ENCODE measurements at regions not wholly inside any gene's neighbourhood (a gene's known extent, or its start where the extent isn't known, plus 50 kb on each side); places are given as distances from the start of the nearest gene placed in this dataset.

- WGBS, 2 donors (ENCODE audit: extremely low coverage in 2 of 2, insufficient read length in 2 of 2, insufficient replicate concordance in 1 of 2): no CpG with 5 or more reads among the region's 2 CpGs
- no peak for DNase-seq (ENCODE audit: low spot score)
- no peak overlapping the region for H2AK5ac ChIP-seq (ENCODE audit: low read depth, low read length)
- H3K14ac ChIP-seq (ENCODE audit: low read length): no peak overlapping the region
- H3K4me3 ChIP-seq (ENCODE audit: low read length in 2 of 2): no peak overlapping the region
- no peak overlapping the region for H3K4ac ChIP-seq (ENCODE audit: low read length)
- H4K8ac ChIP-seq (ENCODE audit: low read depth, low read length): no peak overlapping the region
- H3K27me3 ChIP-seq (ENCODE audit: control insufficient read depth in 3 of 3, insufficient read depth in 3 of 3, low read depth in 1 of 3, low read length in 3 of 3): no peaks in the 10 kb centered on the region
- no peak overlapping the region for H3K23ac ChIP-seq (ENCODE audit: low read depth, low read length, poor library complexity)
- H2AFZ ChIP-seq (ENCODE audit: low read length): peak overlapping the region; percentile 41
- H3K9me3 ChIP-seq (replicated peaks in 1 of 2; ENCODE audit: control insufficient read depth in 2 of 2, insufficient read depth in 1 of 2, low read depth in 1 of 2, low read length in 2 of 2): no peaks in the 10 kb centered on the region
- H2BK5ac ChIP-seq (ENCODE audit: low read length): no peak overlapping the region
- H2BK120ac ChIP-seq (ENCODE audit: low read depth, low read length): no peak overlapping the region
- no peak overlapping the region for H2BK12ac ChIP-seq (ENCODE audit: low read length)
- H3K79me1 ChIP-seq (ENCODE audit: low read depth, low read length): no peaks in the 10 kb centered on the region
- no peak overlapping the region for H3K27ac ChIP-seq (replicated peaks; ENCODE audit: low read length)
- no peak overlapping the region for H3K4me2 ChIP-seq (ENCODE audit: insufficient read depth, low read length, poor library complexity, severe bottlenecking)
- H4K91ac ChIP-seq (ENCODE audit: low read depth, low read length, poor library complexity): no peak overlapping the region
- no peak overlapping the region for H3K9ac ChIP-seq (ENCODE audit: low read depth, low read length, poor library complexity)
- H3K18ac ChIP-seq (ENCODE audit: low read length): no peak overlapping the region
- H3K4me1 ChIP-seq (ENCODE audit: control insufficient read depth in 2 of 2, insufficient read depth in 1 of 2, low read depth in 1 of 2, low read length in 2 of 2): no peaks in the 10 kb centered on the region
- H3K36me3 ChIP-seq (replicated peaks in 1 of 2; ENCODE audit: control insufficient read depth in 2 of 2, insufficient read depth in 2 of 2, low read length in 2 of 2): no peaks in the 10 kb centered on the region
- H2BK15ac ChIP-seq (ENCODE audit: low read length): no peak overlapping the region
Measured at GRCh38 chr9:81473206-81473605, 216.1 kb downstream of the TLE1 start.

GRCh38 chr9:81472701-81473100 lies 216.6 kb downstream of the TLE1 start:
- Histone ChIP-seq H3K23ac (ENCODE audit: low read depth, low read length, poor library complexity) (no peak overlapping the region), H3K4me1 (ENCODE audit: control insufficient read depth in 2 of 2, insufficient read depth in 1 of 2, low read depth in 1 of 2, low read length in 2 of 2) (no peaks in the 10 kb centered on the region), H3K4me2 (ENCODE audit: insufficient read depth, low read length, poor library complexity, severe bottlenecking) (no peak overlapping the region), H3K14ac (ENCODE audit: low read length) (no peak overlapping the region), H3K79me1 (ENCODE audit: low read depth, low read length) (no peaks in the 10 kb centered on the region), H2BK12ac (ENCODE audit: low read length) (no peak overlapping the region), H2BK120ac (ENCODE audit: low read depth, low read length) (no peak overlapping the region), H3K27me3 (ENCODE audit: control insufficient read depth in 3 of 3, insufficient read depth in 3 of 3, low read depth in 1 of 3, low read length in 3 of 3) (no peaks in the 10 kb centered on the region), H2AFZ (ENCODE audit: low read length) (peak overlapping the region; percentile 41), H3K36me3 (replicated peaks in 1 of 2; ENCODE audit: control insufficient read depth in 2 of 2, insufficient read depth in 2 of 2, low read length in 2 of 2) (no peaks in the 10 kb centered on the region), H3K9ac (ENCODE audit: low read depth, low read length, poor library complexity) (no peak overlapping the region), H3K27ac (replicated peaks; ENCODE audit: low read length) (no peak overlapping the region), H4K91ac (ENCODE audit: low read depth, low read length, poor library complexity) (no peak overlapping the region), H3K9me3 (replicated peaks in 1 of 2; ENCODE audit: control insufficient read depth in 2 of 2, insufficient read depth in 1 of 2, low read depth in 1 of 2, low read length in 2 of 2) (no peaks in the 10 kb centered on the region), H3K18ac (ENCODE audit: low read length) (no peak overlapping the region), H3K4ac (ENCODE audit: low read length) (no peak overlapping the region), H2AK5ac (ENCODE audit: low read depth, low read length) (no peak overlapping the region), H3K4me3 (ENCODE audit: low read length in 2 of 2) (no peak overlapping the region), H2BK5ac (ENCODE audit: low read length) (no peak overlapping the region), H2BK15ac (ENCODE audit: low read length) (no peak overlapping the region), H4K8ac (ENCODE audit: low read depth, low read length) (no peak overlapping the region)
- no CpG with 5 or more reads among the region's 10 CpGs for WGBS, 2 donors (ENCODE audit: extremely low coverage in 2 of 2, insufficient read length in 2 of 2, insufficient replicate concordance in 1 of 2)
- DNase-seq (ENCODE audit: low spot score): no peak

GRCh38 chr9:81470864-81471263 lies 218.5 kb downstream of the TLE1 start:
- H3K18ac ChIP-seq (ENCODE audit: low read length): no peak overlapping the region
- H3K4ac ChIP-seq (ENCODE audit: low read length): no peak overlapping the region
- H3K4me3 ChIP-seq (ENCODE audit: low read length in 2 of 2): no peak overlapping the region
- no peak overlapping the region for H3K27ac ChIP-seq (replicated peaks; ENCODE audit: low read length)
- no peak overlapping the region for H3K14ac ChIP-seq (ENCODE audit: low read length)
- H4K91ac ChIP-seq (ENCODE audit: low read depth, low read length, poor library complexity): no peak overlapping the region
- WGBS, 2 donors (ENCODE audit: extremely low coverage in 2 of 2, insufficient read length in 2 of 2, insufficient replicate concordance in 1 of 2): no CpG with 5 or more reads among the region's 3 CpGs
- no peak overlapping the region for H2AFZ ChIP-seq (ENCODE audit: low read length)
- H3K4me2 ChIP-seq (ENCODE audit: insufficient read depth, low read length, poor library complexity, severe bottlenecking): no peak overlapping the region
- H2BK120ac ChIP-seq (ENCODE audit: low read depth, low read length): no peak overlapping the region
- no peak overlapping the region for H3K9ac ChIP-seq (ENCODE audit: low read depth, low read length, poor library complexity)
- no peak overlapping the region for H2BK5ac ChIP-seq (ENCODE audit: low read length)
- no peak overlapping the region for H4K8ac ChIP-seq (ENCODE audit: low read depth, low read length)
- no peaks in the 10 kb centered on the region for H3K27me3 ChIP-seq (ENCODE audit: control insufficient read depth in 3 of 3, insufficient read depth in 3 of 3, low read depth in 1 of 3, low read length in 3 of 3)
- no peaks in the 10 kb centered on the region for H3K79me1 ChIP-seq (ENCODE audit: low read depth, low read length)
- no peaks in the 10 kb centered on the region for H3K9me3 ChIP-seq (replicated peaks in 1 of 2; ENCODE audit: control insufficient read depth in 2 of 2, insufficient read depth in 1 of 2, low read depth in 1 of 2, low read length in 2 of 2)
- no peak for DNase-seq (ENCODE audit: low spot score)
- H3K23ac ChIP-seq (ENCODE audit: low read depth, low read length, poor library complexity): no peak overlapping the region
- no peaks in the 10 kb centered on the region for H3K36me3 ChIP-seq (replicated peaks in 1 of 2; ENCODE audit: control insufficient read depth in 2 of 2, insufficient read depth in 2 of 2, low read length in 2 of 2)
- H2BK15ac ChIP-seq (ENCODE audit: low read length): no peak overlapping the region
- no peaks in the 10 kb centered on the region for H3K4me1 ChIP-seq (ENCODE audit: control insufficient read depth in 2 of 2, insufficient read depth in 1 of 2, low read depth in 1 of 2, low read length in 2 of 2)
- no peak overlapping the region for H2BK12ac ChIP-seq (ENCODE audit: low read length)
- H2AK5ac ChIP-seq (ENCODE audit: low read depth, low read length): no peak overlapping the region

- Histone ChIP-seq H3K4ac (ENCODE audit: low read length) (no peak overlapping the region), H3K4me2 (ENCODE audit: insufficient read depth, low read length, poor library complexity, severe bottlenecking) (no peak overlapping the region), H2BK12ac (ENCODE audit: low read length) (no peak overlapping the region), H3K9me3 (replicated peaks in 1 of 2; ENCODE audit: control insufficient read depth in 2 of 2, insufficient read depth in 1 of 2, low read depth in 1 of 2, low read length in 2 of 2) (no peaks in the 10 kb centered on the region), H3K9ac (ENCODE audit: low read depth, low read length, poor library complexity) (no peak overlapping the region), H2AFZ (ENCODE audit: low read length) (no peak overlapping the region), H3K27ac (replicated peaks; ENCODE audit: low read length) (no peak overlapping the region), H2BK5ac (ENCODE audit: low read length) (no peak overlapping the region), H2AK5ac (ENCODE audit: low read depth, low read length) (no peak overlapping the region), H3K4me1 (ENCODE audit: control insufficient read depth in 2 of 2, insufficient read depth in 1 of 2, low read depth in 1 of 2, low read length in 2 of 2) (no peaks in the 10 kb centered on the region), H3K14ac (ENCODE audit: low read length) (no peak overlapping the region), H4K8ac (ENCODE audit: low read depth, low read length) (no peak overlapping the region), H3K36me3 (replicated peaks in 1 of 2; ENCODE audit: control insufficient read depth in 2 of 2, insufficient read depth in 2 of 2, low read length in 2 of 2) (no peaks in the 10 kb centered on the region), H3K18ac (ENCODE audit: low read length) (no peak overlapping the region), H3K4me3 (ENCODE audit: low read length in 2 of 2) (no peak overlapping the region), H2BK120ac (ENCODE audit: low read depth, low read length) (no peak overlapping the region), H3K79me1 (ENCODE audit: low read depth, low read length) (no peaks in the 10 kb centered on the region), H3K27me3 (ENCODE audit: control insufficient read depth in 3 of 3, insufficient read depth in 3 of 3, low read depth in 1 of 3, low read length in 3 of 3) (no peaks in the 10 kb centered on the region), H3K23ac (ENCODE audit: low read depth, low read length, poor library complexity) (no peak overlapping the region), H2BK15ac (ENCODE audit: low read length) (no peak overlapping the region), H4K91ac (ENCODE audit: low read depth, low read length, poor library complexity) (no peak overlapping the region)
- WGBS, 2 donors (ENCODE audit: extremely low coverage in 2 of 2, insufficient read length in 2 of 2, insufficient replicate concordance in 1 of 2): no CpG with 5 or more reads among the region's 1 CpG
- no peak for DNase-seq (ENCODE audit: low spot score)
Measured at GRCh38 chr9:81468084-81468595, 221.2 kb downstream of the TLE1 start.
